Sigmoid colon (tissue), 4 donors: ENCODE measurements at regions not wholly inside any gene's neighbourhood (a gene's known extent, or its start where the extent isn't known, plus 50 kb on each side); places are given as distances from the start of the nearest gene placed in this dataset.

Source experiments
- CTCF ChIP-seq, 4 experiments: fragments of 450-650 bp in 3 of 4; fragments of 200-600 bp in 1 of 4; IDR thresholded peaks; one replicate each; pipeline ENCODE4 v1.5.1; 2016 to 2019; ENCODE audit warnings: antibody characterized with exemption in 4 of 4, mild to moderate bottlenecking in 3 of 4, moderate library complexity in 2 of 4
- EP300 ChIP-seq, 4 donors: sonication (generic); formaldehyde crosslinking; IDR thresholded peaks; one replicate each; pipeline ENCODE4 v1.6.1; 2017; ENCODE audit warnings: antibody characterized with exemption in 4 of 4
- POLR2A ChIP-seq, 2 donors: fragments of 450-650 bp; IDR thresholded peaks; one replicate each; pipeline ENCODE4 v1.6.1; 2016; ENCODE audit warnings: antibody characterized with exemption in 2 of 2, mild to moderate bottlenecking in 2 of 2, moderate library complexity in 2 of 2
- POLR2AphosphoS5 ChIP-seq, 4 donors: sonication (generic); formaldehyde crosslinking; IDR thresholded peaks; one replicate each; pipeline ENCODE4 v1.6.1; 2017; ENCODE audit warnings: antibody characterized with exemption in 4 of 4

GRCh38 chr3:153539263-153539662 is 377.2 kb downstream of the RAP2B start:
- no peak for TF ChIP-seq CTCF (IDR thresholded peaks at IDR 0.05)
- no peak for TF ChIP-seq POLR2A (IDR thresholded peaks at IDR 0.05)
- no peak for TF ChIP-seq POLR2AphosphoS5 (IDR thresholded peaks at IDR 0.05)
- no peak for TF ChIP-seq EP300 (IDR thresholded peaks at IDR 0.05)
